22Rv1 (cell line): ENCODE measurements at regions not wholly inside any gene's neighbourhood (a gene's known extent, or its start where the extent isn't known, plus 50 kb on each side); places are given as distances from the start of the nearest gene placed in this dataset.

Source experiments
- H3K27ac ChIP-seq: fragments of 450-650 bp; 2 replicates; pipeline ENCODE4 v1.5.1; 2017
- CTCF ChIP-seq: fragments of 450-650 bp; IDR thresholded peaks from 2 replicates; pipeline ENCODE4 v1.5.1; 2017; ENCODE audit warnings: mild to moderate bottlenecking
- ZFX ChIP-seq: fragments of 450-650 bp; IDR thresholded peaks from 2 replicates; pipeline ENCODE4 v1.6.1; 2017; ENCODE audit warnings: antibody characterized with exemption, borderline replicate concordance

DNA sequence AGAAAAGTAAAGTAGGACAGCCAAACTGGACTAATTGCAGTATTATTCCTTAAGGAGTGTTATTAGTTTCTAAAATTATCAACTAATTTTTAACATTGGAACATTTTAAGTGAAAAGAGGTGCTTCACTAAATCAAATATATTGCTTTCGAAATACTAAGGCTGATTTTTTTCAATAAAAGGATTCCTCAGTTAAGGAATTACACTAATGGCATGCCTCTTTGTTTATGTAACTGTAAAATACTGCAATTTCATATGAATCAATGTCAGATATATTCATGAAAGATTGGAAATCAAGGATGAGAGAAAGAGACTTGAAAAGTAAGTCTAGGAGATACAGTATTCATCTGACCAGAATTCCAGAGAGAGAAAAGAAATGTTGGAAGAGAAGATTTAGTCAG is 129.8 kb downstream of the TANC2 start:
- H3K27ac ChIP-seq = no peak overlapping the region
- no peak for TF ChIP-seq CTCF
- TF ChIP-seq ZFX = no peak

GRCh38 chr17:63096426-63096825 is 130.4 kb downstream of the TANC2 start:
- no peak overlapping the region for H3K27ac ChIP-seq
- no peak for TF ChIP-seq CTCF
- TF ChIP-seq ZFX = no peak

DNA sequence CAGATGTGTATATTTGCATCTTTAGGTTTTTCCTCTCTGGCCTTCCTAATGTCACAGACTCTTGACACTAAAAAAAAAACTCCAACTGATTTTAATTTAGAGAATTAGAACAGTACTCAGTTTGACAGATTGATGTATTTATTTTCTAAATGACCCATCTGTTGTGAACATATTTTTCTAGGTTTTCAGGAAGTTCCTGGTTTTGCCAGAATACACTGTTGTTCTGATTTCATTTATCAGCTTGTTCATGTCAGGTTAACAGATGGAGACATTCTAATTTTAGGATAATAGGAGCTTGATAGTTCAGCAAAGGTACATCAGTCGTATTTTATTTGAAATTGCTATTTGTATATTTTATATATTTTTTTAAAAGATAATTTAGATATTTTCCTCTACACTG is 133.4 kb downstream of the TANC2 start:
- H3K27ac ChIP-seq = no peak overlapping the region
- TF ChIP-seq ZFX (no peak), CTCF (no peak)

DNA sequence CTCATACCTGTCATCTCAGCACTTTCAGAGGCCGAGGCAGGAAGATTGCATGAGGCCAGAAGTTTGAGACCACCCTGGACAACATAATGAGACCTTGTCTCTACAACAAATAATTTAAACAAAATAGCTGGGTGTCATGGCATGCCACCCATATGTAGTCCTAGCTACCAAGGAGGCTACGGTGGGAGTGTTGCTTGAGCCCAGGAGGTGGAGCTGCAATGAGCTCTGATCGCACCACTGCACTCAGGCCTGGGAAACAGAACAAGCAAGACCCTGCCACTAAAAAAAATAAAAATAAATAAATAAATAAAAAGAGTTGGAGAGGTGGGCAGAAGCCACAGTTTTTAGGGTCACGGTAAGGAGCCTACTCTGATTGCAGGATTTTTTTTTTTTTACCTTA is 136.0 kb downstream of the TANC2 start:
- no peak for TF ChIP-seq ZFX
- TF ChIP-seq CTCF = no peak
- no peak overlapping the region for H3K27ac ChIP-seq

GRCh38 chr17:63106050-63106449 is 140.0 kb downstream of the TANC2 start:
- no peak for TF ChIP-seq CTCF
- no peak for TF ChIP-seq ZFX
- no peak overlapping the region for H3K27ac ChIP-seq

DNA sequence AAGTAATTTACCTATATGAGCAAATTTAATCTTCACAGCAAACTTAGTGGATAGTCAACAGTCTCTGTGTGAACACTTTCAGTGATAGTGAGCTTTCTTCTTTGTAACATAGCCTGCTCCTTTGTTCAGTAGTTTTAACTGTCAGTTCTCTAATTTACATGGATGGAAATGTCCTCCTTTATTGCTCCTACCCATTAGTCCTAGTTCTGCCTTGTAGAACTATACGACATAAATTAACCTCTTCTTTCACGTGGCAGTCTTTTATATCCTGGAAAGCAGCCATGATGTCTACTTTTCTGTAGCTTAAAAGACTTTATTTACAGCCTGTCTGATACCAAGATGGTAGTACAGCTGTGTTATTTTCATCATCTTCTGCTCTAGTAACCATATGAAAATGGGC is 143.6 kb downstream of the TANC2 start:
- H3K27ac ChIP-seq = no peak overlapping the region
- TF ChIP-seq CTCF = no peak
- no peak for TF ChIP-seq ZFX

- no peak overlapping the region for H3K27ac ChIP-seq
Observed at GRCh38 chr17:63113167-63113566, 147.1 kb downstream of the TANC2 start.

More at GRCh38 chr17:63113167-63113566, 147.1 kb downstream of the TANC2 start:
- no peak for TF ChIP-seq ZFX
- peak; percentile 44 for TF ChIP-seq CTCF
